ENCODE measurements at regions not wholly inside any gene's neighbourhood (a gene's known extent, or its start where the extent isn't known, plus 50 kb on each side); places are given as distances from the start of the nearest gene placed in this dataset.
A peak's percentile ranks its signal among the peaks of the same experiment; 100 is the strongest.

DNA sequence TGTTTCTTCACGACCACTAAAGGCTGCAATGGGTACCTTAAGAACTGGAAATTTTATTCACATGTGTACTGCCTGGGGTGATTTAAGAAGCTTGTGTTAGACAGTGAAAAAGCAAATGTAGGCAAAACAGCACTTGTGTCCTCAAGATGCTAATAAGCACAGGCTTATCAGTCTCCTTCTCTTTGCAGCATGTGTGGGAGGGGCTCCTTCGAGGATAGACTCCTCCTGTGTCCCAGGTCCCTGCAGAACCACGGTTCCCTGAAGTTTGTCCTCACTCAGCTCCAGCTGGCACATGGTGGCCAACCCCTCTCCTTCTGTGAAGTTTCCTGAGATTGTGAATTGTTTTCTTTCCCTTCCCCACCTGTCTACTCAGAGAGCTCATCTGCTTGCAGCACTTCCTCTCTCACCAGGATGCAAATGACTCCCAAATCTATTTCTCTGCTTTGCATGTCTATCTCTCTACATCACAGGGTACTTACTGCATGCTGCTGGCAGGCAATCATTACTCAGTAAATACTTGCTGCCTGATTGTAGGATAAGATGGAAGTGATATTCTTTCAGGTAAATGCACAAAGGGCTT lies 589.6 kb upstream of the KLHL29 start:
- no peak for DNase-seq (ENCODE audit: low read depth)

DNA sequence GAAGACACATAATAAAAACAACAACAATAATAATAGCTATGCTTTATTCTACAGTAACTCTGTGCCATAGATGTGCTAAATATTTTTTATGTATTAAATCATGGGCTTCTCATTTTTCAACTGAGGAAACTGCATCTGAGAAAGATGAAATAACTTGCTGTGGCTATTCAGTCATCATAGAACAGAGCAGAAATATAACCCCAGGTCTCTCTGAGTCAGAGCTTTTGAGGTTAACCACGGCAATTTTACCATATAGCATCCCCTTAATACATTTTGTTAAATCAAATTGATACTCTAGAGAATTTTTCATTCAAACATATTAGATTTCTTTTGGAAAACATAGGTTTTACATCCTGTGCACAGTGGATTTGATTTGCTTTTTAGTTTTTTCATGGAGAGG lies 586.6 kb upstream of the KLHL29 start:
- DNase-seq (ENCODE audit: low read depth) = no peak

GRCh38 chr2:22800412-22800811 lies 584.6 kb upstream of the KLHL29 start:
- DNase-seq (ENCODE audit: low read depth) = no peak

DNA sequence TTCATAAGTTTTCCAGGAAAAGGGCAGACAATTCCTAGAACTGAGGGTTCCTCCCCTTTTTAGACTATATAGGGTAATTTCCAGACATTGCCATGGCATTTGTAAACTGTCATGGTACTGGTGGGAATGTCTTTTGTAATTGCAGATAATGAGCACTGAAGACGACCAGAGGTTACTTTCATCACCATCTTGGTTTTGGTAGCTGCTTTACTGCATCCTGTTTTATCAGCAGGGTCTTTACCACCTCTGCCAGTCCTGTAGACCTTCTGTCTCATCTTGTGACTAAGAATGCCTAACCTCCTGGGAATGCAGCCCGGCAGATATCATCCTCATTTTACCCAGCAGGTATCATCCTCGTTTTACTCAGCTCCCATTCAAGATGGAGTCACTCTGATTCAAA lies 583.9 kb upstream of the KLHL29 start:
- no peak for DNase-seq (ENCODE audit: low read depth)

- no peak for DNase-seq (ENCODE audit: low read depth)
These were observed 583.0 kb upstream of the KLHL29 start for GRCh38 chr2:22801970-22802369.

- no peak for DNase-seq (ENCODE audit: low read depth)
These were observed 577.1 kb upstream of the KLHL29 start for GRCh38 chr2:22807872-22808271.

GRCh38 chr2:22810602-22811001 lies 574.4 kb upstream of the KLHL29 start:
- DNase-seq (ENCODE audit: low read depth) = no peak

DNA sequence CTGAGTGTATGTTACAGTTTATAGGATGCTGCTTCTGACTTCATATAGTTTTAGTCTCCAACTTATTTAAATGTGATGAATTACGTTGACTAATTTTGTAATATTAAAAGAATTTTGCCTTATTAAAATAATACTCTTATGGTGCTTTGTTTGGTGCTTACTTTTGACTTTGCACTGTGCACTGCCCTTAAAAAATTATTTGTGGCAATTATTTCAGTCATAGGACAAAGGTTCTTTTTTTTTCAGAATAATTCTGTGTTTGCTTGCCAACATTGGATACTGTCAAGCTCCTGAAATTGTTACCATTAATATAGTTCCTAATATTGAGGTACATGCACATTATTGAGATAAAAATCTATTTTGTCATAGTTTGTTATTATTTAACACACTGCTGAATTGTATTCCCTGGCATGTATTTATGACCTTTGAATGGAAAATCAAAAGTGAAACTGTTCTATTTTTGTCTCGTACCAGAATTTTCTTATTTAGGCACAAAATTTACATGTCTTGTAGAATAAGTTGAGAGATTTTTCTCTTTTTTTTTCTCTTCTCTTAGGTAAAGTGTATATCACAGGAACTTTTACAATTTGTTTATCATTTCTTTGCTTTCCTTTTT lies 572.8 kb upstream of the KLHL29 start:
- no peak for DNase-seq (ENCODE audit: low read depth)

GRCh38 chr2:22817197-22817596 lies 567.8 kb upstream of the KLHL29 start:
- DNase-seq (ENCODE audit: low read depth) = no peak

DNA sequence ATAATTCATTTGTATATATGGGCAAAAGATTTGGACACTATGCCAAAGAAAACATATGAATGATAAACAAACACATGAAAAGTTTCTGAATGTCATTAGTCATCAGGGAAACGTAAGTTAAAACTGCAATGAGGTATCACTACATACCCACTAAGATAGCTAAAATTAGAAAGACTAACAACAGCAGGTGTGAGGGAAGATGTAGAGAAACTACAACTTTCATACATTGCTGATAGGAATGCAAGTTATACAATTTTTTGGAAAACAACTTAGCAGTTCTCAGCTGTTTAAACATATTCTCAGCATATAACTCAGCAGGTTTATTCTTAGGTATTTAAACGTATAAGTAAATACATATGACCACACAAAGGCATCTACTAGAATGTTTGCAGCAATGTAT lies 563.5 kb upstream of the KLHL29 start:
- DNase-seq (ENCODE audit: low read depth) = no peak

GRCh38 chr2:22822835-22823234 lies 562.1 kb upstream of the KLHL29 start:
- no peak for DNase-seq (ENCODE audit: low read depth)

DNA sequence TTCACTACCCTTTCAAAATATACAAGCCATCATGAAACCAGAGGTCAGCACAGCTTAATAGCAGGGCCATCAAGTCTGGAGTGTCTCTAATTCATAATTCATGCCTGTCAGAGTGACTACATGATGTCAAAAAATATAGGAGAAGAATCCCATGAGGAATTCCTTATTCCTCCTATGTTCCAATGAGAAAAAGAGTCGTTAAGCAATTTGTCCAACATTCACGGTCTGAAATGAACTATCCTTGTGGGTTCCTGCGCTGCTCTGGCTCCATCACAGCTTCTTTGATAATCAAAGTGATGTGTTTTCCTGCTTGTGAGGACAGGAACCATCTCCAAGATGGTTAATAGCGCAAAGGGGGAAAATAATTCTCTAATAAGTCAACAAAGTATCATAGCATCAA lies 560.4 kb upstream of the KLHL29 start:
- no peak for DNase-seq (ENCODE audit: low read depth)

DNA sequence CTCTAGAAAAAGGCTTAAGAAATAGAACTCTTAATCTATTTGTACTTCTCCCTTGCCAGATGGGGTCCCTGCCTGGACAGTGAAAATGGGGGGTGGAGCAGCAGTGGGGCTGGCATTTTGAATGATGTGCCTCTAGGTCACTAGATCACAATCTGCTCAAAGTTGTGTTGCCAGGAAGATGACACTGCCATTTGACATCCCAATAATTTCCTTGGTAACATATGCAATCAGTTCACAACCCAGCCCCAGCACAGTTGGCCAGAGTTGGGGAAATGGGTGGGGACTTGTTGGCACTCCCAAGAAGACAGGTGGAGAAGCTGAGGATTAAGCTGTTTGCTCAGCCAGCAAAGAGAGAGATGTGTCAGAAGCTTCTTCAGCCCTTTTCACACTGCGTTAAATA lies 558.3 kb upstream of the KLHL29 start:
- DNase-seq (ENCODE audit: low read depth) = peak; percentile 12

DNA sequence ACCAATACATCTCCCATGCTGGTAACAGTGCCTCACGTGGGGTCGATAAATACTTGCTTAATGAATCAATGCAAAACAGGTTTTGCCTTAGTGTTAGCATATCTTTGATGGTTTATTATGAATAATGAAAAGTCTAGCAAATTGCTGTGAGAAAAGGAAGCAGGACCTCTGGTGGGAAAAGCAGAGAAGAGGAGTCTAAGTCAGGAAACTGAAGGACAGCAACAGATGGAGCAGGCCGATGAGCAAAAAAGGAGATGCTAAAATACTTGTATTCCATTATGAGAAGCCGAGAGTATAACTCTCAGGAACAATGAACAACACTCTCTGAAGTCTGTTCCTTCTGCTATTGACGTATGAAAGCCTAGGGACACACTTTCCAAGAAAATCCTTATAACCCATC lies 555.2 kb upstream of the KLHL29 start:
- DNase-seq (ENCODE audit: low read depth) = no peak

DNA sequence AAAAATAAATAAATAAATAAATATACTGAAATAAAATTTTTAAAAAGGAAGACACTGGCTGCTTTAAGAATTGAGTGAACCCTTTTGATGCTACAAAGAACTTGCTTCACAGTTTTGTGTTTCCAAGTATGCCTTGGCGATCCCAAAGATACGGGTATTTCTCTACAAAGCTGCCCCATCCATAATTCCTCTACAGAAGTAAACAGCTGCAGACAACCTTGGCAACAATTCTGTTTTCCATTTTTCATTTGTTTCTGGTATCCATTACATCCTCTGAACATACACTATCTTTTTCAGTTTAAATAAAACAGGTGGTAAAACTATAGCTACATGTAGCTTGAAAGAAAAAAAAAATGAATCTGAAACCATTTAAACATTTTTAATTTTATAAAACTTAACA lies 552.8 kb upstream of the KLHL29 start:
- no peak for DNase-seq (ENCODE audit: low read depth)

DNA sequence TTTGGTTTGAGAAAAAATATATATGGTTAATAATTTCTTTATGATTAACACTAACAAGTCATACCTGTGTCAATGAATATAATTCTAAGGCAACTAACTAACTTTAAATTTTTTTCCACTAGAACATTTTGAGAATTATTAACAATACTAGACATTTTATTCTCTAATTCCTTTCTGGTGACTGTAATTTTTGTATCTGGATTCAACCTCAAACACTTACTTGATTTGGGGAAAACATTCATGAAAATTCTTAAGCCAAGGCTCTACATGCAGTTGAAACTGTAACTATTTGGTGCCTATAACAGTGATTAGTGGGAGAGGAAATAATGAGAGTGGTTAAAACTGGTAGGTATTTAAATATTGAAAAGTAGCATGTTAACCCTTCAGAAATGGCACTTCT lies 546.5 kb upstream of the KLHL29 start:
- DNase-seq (ENCODE audit: low read depth) = no peak

DNA sequence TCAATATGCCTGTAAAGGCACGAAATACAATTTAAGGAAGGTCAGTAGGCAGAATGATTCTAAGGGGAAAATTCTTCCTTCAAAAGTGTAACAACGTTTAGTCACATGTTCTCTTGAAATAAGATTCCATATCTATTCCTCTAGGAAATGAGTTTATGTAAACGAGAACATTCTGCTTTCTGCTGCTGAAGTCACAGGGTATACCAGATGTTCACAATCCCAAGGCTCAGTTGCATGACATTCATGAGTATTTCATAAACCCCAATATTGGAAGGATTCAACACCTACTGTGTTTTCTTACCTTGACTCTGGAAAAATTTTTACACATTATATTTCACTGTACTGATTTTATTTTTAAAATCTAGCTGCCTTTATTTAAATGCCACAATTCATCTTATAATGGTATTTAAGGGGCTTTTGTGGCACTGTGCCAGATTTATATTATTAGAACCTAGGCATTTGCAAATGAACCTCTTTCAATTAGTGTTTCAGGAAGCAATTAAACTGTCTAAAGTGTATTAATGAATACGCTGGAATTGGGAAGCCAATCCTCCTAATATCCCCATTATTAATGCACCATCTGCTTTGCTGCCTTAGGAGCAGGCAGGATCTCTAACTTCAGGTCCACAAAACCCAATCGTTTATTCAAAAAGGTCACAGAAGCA lies 542.6 kb upstream of the KLHL29 start:
- DNase-seq (ENCODE audit: low read depth) = no peak

DNA sequence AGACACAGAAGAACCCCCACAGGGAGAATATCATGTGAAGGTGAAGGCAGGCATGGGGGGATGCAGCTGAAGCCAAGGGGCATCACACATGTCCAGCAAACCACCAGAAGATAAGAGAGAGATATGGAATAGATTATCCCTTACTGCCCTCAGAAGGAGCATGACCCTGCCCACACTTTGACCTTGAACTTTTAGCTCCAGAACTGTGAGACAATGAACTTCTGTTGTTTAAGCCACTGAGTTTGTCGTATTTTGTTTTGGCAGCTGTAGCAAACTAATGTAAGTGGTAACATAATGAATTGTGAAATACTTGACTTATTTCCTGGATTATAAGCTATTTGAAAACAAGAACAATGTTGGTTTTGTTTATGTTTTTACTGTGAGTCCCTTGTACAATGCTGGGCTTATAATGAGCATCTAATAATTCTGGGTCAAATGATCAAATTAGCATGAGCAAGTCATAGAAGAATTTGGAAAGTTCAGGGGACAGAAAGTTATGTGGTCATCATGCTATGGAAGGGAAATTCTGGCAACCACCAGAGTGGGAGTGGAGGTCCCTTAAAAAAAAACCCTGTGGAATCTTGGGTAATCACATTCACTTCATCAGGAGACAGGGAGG lies 541.0 kb upstream of the KLHL29 start:
- no peak for DNase-seq (ENCODE audit: low read depth)

- DNase-seq (ENCODE audit: low read depth) = no peak
These were observed 534.7 kb upstream of the KLHL29 start for GRCh38 chr2:22850310-22850709.

GRCh38 chr2:22854588-22854987 lies 530.4 kb upstream of the KLHL29 start:
- no peak for DNase-seq (ENCODE audit: low read depth)

DNA sequence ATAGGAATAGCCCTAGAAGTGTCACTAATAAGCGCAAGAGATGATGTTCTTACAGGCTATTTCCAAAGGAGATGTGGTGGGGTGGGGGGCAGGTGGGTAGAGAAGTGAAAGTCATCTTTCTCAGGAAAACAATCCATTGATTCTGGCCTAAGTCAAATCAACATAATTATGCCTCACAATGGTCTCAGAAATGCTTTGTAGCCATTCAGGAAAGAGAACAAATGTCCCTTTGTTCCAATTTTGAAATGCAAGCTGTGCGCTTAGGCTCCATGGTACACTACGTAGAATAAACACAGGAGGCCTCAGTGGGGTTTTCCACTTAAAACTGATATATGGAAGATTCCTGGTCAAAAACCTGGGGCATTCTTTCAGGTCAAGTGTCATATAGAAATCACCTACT lies 529.9 kb upstream of the KLHL29 start:
- DNase-seq (ENCODE audit: low read depth) = no peak

DNA sequence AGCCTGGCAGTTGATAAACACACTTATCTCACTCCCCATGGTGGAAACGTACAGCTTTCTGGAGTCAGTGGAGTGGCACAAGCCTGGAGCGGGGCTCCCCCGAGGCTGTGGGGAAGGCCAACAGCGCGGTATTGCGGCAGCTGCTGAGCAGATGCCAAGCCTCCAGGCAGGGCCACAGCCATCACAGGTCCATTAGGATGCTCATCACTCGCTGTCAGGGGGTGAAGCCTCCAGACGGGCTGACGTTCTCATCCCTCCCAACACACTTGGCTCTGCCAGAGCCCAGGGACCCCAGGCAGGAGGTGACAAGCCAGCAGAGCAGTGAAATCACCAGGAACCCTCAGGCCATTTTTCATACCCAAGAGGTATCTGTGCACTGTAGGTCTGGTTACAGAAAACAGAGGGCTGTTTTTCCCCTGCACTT lies 529.2 kb upstream of the KLHL29 start:
- DNase-seq (ENCODE audit: low read depth) = no peak

DNA sequence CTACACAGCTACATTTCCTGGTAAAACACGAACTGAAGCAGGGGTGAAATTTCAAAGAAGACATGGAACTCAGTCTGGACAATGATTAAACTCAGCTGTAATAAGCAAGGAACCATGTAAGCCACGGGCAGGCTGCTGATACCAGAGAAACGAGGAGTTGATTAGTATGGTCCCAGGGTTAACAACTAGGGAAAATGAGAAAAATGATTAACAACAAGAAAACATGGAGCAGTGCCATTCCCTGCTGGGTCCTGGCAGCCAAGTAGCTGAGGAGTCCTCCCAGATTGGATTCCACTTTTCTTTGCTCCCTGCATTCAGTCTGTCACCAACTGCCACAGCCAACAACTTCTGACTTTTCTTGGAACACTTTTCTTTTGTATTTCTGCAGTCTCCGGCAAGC lies 517.0 kb upstream of the KLHL29 start:
- no peak for DNase-seq (ENCODE audit: low read depth)
